Effector memory CD8-positive, alpha-beta T cell (primary cell): ENCODE measurements at regions not wholly inside any gene's neighbourhood (a gene's known extent, or its start where the extent isn't known, plus 50 kb on each side); places are given as distances from the start of the nearest gene placed in this dataset.

Experiments
- ATAC-seq: fragments of 150-1000 bp; cut with Tn5 transposase; replicated peaks from 2 replicates; pipeline ENCODE4 v1.10.0; 2021; ENCODE audit warnings: mild to moderate bottlenecking, moderate library complexity
- DNase-seq, 3 experiments: peaks; one replicate each; pipeline ENCODE4 v3.0.0; 2021
- H3K27ac Mint-ChIP-seq, 2 donors: one replicate each; pipeline ENCODE4 v1.8.0; 2022; ENCODE audit warnings: mild to moderate bottlenecking in 2 of 2, mixed read lengths in 2 of 2, moderate library complexity in 2 of 2
- H3K27me3 Mint-ChIP-seq, 2 donors: one replicate each; pipeline ENCODE4 v1.8.0; 2022; ENCODE audit warnings: mixed read lengths in 2 of 2
- H3K36me3 Mint-ChIP-seq: one replicate; pipeline ENCODE4 v1.8.0; 2022; ENCODE audit warnings: mild to moderate bottlenecking, moderate library complexity, mixed read lengths; ENCODE audit not compliant: insufficient read depth
- H3K4me1 Mint-ChIP-seq, 2 donors: one replicate each; pipeline ENCODE4 v1.8.0; 2022; ENCODE audit warnings: low read depth in 2 of 2, mixed read lengths in 2 of 2
- H3K4me3 Mint-ChIP-seq, 2 donors: one replicate each; pipeline ENCODE4 v1.8.0; 2022; ENCODE audit warnings: mild to moderate bottlenecking in 2 of 2, mixed read lengths in 2 of 2, moderate library complexity in 2 of 2
- H3K9me3 Mint-ChIP-seq, 2 donors: one replicate each; pipeline ENCODE4 v1.8.0; 2022; ENCODE audit warnings: mixed read lengths in 2 of 2

- Mint-ChIP-seq H3K36me3 (no peaks in the 10 kb centered on the region), H3K27me3 (no peaks in the 10 kb centered on the region), H3K9me3 (no peaks in the 10 kb centered on the region), H3K4me1 (peaks cover 28 to 53% of the 10 kb centered on the region in 2 donors), H3K4me3 (no peak overlapping the region), H3K27ac (no peak overlapping the region)
- no peak for ATAC-seq
- DNase-seq: no peak
Observed at GRCh38 chr3:56908004-56908403, 106.3 kb upstream of the ARHGEF3 start.

GRCh38 chr3:56904552-56905215 lies 102.9 kb upstream of the ARHGEF3 start:
- no peak for DNase-seq
- Mint-ChIP-seq H3K4me3 (no peak overlapping the region), H3K27me3 (no peaks in the 10 kb centered on the region), H3K36me3 (no peaks in the 10 kb centered on the region), H3K9me3 (no peaks in the 10 kb centered on the region), H3K27ac (peak overlapping the region; percentile 35 to 51), H3K4me1 (peaks cover 43 to 67% of the 10 kb centered on the region in 2 donors)
- no peak for ATAC-seq

- H3K27ac Mint-ChIP-seq: peak overlapping the region; percentile 52 to 57
- H3K36me3 Mint-ChIP-seq: peaks cover under 1% of the 10 kb centered on the region
- H3K27me3 Mint-ChIP-seq: no peaks in the 10 kb centered on the region
- H3K9me3 Mint-ChIP-seq: no peaks in the 10 kb centered on the region
- peaks cover 34 to 59% of the 10 kb centered on the region in 2 donors for H3K4me1 Mint-ChIP-seq
- DNase-seq (no peak), ATAC-seq (no peak)
- peak overlapping the region in 1 of 2 donors; percentile 9 for H3K4me3 Mint-ChIP-seq
Observed at GRCh38 chr3:56903231-56903782, 101.6 kb upstream of the ARHGEF3 start.

DNA sequence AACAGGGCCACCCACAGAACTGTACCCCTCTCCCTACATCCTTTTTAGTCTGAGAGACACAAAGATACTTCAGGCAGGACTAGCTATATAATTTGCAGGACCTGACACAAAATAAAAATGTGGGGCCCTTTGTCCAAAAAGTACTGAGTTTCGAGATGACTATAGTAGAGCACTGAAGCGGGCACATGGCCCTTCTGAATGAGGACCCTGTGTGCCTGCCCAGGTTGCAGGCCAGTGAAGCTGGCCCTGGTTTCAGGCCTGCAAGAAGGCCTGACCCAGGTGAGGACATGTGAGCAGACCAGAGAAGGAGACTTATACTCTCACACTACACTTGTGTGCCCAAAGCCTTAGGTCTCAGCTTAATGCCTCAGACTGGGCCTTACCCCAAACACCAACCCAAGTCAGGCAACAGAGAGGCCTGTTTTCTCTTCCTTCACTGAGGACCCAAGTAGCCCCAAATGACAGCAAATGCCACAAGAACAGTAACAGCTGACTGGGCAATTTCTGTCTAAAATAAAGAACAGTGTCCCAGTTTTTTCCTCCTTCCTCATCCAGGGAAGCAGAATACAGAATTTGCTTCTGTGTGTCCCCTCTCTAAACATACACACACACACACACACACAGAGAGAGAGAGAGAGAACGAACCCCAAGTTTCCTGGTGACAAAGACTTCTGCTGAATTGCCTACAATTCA lies 100.9 kb upstream of the ARHGEF3 start:
- Mint-ChIP-seq H3K36me3 (peaks cover 5% of the 10 kb centered on the region), H3K27ac (peak overlapping the region; percentile 52 to 57), H3K27me3 (no peaks in the 10 kb centered on the region), H3K4me1 (peaks cover 29 to 53% of the 10 kb centered on the region in 2 donors), H3K4me3 (peak overlapping the region in 1 of 2 donors; percentile 9), H3K9me3 (no peaks in the 10 kb centered on the region)
- ATAC-seq: no peak
- no peak for DNase-seq

DNA sequence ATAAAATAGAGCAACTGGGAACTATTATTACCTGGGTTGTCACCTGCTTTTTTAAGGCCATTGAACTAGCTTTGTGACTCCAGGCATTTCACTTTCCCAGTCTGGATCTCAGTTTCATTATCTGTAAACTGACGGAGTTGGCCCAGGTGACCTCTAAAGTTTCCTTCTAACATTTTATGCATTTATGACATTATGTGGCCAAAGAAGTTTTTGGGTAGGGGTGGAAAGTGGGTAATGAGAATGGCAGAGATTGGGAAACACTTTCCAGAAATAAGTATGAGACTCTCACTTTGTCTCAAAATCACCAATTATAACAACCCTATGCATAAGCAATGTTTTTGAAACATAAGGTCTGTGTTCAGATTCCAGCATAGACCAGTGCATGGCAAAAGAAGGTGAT lies 99.1 kb upstream of the ARHGEF3 start:
- peaks cover 5% of the 10 kb centered on the region for H3K36me3 Mint-ChIP-seq
- peaks cover 31 to 55% of the 10 kb centered on the region in 2 donors for H3K4me1 Mint-ChIP-seq
- DNase-seq (no peak), ATAC-seq (no peak)
- H3K9me3 Mint-ChIP-seq: no peaks in the 10 kb centered on the region
- no peaks in the 10 kb centered on the region for H3K27me3 Mint-ChIP-seq
- no peak overlapping the region for H3K27ac Mint-ChIP-seq
- H3K4me3 Mint-ChIP-seq: no peak overlapping the region

DNA sequence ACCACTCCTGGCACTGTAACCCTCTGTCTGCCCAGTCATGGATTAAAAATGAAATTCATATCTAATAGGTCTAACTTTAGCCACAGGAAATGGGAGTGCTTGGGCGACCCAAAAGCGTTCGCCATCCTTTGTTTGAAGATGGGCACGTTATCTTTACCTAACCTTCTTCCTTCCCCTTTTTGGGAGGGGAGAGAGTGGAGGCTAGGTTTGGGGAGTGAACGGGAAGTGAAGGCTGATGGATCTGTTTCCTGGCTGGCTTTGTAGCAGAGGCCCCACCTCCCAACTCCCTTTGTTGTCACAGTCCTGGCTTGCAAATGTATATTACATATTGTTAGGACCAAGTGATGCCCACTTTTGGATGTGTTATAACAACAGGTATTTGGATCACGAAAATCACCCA lies 98.1 kb upstream of the ARHGEF3 start:
- ATAC-seq (no peak), DNase-seq (no peak)
- Mint-ChIP-seq H3K4me3 (no peak overlapping the region), H3K27ac (peak overlapping the region in 1 of 2 donors; percentile 60), H3K4me1 (peaks cover 36 to 48% of the 10 kb centered on the region in 2 donors), H3K9me3 (no peaks in the 10 kb centered on the region), H3K36me3 (peaks cover 5% of the 10 kb centered on the region), H3K27me3 (no peaks in the 10 kb centered on the region)

- no peak for DNase-seq
- no peak overlapping the region for H3K4me3 Mint-ChIP-seq
- H3K27me3 Mint-ChIP-seq: no peaks in the 10 kb centered on the region
- no peak for ATAC-seq
- H3K9me3 Mint-ChIP-seq: no peaks in the 10 kb centered on the region
- H3K27ac Mint-ChIP-seq: no peak overlapping the region
- H3K36me3 Mint-ChIP-seq: peaks cover 5% of the 10 kb centered on the region
- peaks cover 34 to 46% of the 10 kb centered on the region in 2 donors for H3K4me1 Mint-ChIP-seq
Observed at GRCh38 chr3:56899078-56899477, 97.3 kb upstream of the ARHGEF3 start.

DNA sequence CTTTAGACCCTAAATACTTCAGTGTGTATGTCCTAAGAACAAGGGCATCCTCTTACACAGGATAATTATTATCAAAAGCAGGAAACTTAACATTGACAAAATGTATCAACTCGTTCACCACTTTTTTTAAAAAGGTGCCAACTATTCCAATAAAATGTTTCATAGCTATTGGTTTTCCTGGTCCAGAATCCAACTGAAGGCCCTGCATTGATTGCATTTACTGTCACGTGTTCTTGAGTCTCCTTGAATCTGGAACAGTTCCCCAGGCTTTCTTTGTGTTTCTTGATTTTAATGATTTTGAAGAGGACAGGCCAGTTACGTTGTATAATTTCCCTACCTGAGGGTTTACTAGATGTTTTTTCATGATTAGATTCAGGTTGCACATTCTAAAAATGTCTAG lies 94.6 kb upstream of the ARHGEF3 start:
- Mint-ChIP-seq H3K4me1 (peaks cover 24 to 36% of the 10 kb centered on the region in 2 donors), H3K9me3 (no peaks in the 10 kb centered on the region), H3K36me3 (peaks cover 8% of the 10 kb centered on the region), H3K27ac (peak overlapping the region in 1 of 2 donors; percentile 15), H3K27me3 (no peaks in the 10 kb centered on the region), H3K4me3 (no peak overlapping the region)
- DNase-seq: no peak
- ATAC-seq: no peak

DNA sequence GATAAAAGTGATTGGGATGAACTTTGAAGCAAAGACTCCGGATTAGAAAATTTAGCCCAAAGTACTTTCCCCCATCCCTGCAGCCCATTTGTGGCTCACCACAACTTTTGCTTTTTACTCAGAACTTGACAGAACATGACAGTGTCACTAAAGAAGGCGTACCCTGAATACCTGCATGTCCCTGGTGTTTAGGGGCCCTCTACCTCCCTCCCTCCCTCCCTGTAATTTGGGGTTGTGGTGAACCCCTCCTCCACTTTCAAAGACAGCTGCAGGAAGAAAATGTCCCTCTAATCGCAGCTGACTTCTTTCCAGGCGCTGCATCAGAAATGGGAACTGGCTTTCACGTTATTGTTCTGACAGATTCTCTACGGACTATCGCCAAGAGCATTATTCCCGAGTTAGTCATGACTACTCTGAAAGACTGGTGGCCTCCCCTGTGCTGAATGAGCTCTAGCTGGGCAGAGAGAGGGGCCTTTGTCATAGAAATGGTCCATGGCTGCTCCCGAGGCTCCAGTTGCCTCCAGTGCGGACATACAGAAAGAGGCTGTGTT lies 93.2 kb upstream of the ARHGEF3 start:
- H3K36me3 Mint-ChIP-seq: peaks cover 8% of the 10 kb centered on the region
- H3K4me3 Mint-ChIP-seq: no peak overlapping the region
- no peaks in the 10 kb centered on the region for H3K9me3 Mint-ChIP-seq
- ATAC-seq: peak; percentile 35
- no peak overlapping the region for H3K27ac Mint-ChIP-seq
- H3K27me3 Mint-ChIP-seq: no peaks in the 10 kb centered on the region
- H3K4me1 Mint-ChIP-seq: peaks cover 20 to 40% of the 10 kb centered on the region in 2 donors
- DNase-seq: no peak

GRCh38 chr3:56890448-56891091 lies 88.8 kb upstream of the ARHGEF3 start:
- no peak for ATAC-seq
- H3K4me3 Mint-ChIP-seq: no peak overlapping the region

GRCh38 chr3:56889131-56889530 lies 87.4 kb upstream of the ARHGEF3 start:
- H3K4me1 Mint-ChIP-seq: peaks cover 46 to 60% of the 10 kb centered on the region in 2 donors

More at GRCh38 chr3:56890448-56891091, 88.8 kb upstream of the ARHGEF3 start:
- Mint-ChIP-seq H3K27me3 (no peaks in the 10 kb centered on the region), H3K27ac (peak overlapping the region in 1 of 2 donors; percentile 73), H3K4me1 (peaks cover 39 to 49% of the 10 kb centered on the region in 2 donors), H3K9me3 (no peaks in the 10 kb centered on the region), H3K36me3 (peaks cover 6% of the 10 kb centered on the region)
- no peak for DNase-seq

GRCh38 chr3:56887402-56888025 lies 85.8 kb upstream of the ARHGEF3 start:
- H3K27me3 Mint-ChIP-seq: no peaks in the 10 kb centered on the region

More at GRCh38 chr3:56889131-56889530, 87.4 kb upstream of the ARHGEF3 start:
- peak overlapping the region; percentile 86 to 92 for H3K27ac Mint-ChIP-seq
- H3K9me3 Mint-ChIP-seq: no peaks in the 10 kb centered on the region
- DNase-seq (no peak), ATAC-seq (no peak)
- H3K4me3 Mint-ChIP-seq: peak overlapping the region in 1 of 2 donors; percentile 10
- peaks cover 6% of the 10 kb centered on the region for H3K36me3 Mint-ChIP-seq
- H3K27me3 Mint-ChIP-seq: no peaks in the 10 kb centered on the region

GRCh38 chr3:56886314-56886713 lies 84.6 kb upstream of the ARHGEF3 start:
- DNase-seq: no peak
- no peaks in the 10 kb centered on the region for H3K9me3 Mint-ChIP-seq
- no peak for ATAC-seq
- H3K4me1 Mint-ChIP-seq: peaks cover 43 to 50% of the 10 kb centered on the region in 2 donors
- peaks cover 10% of the 10 kb centered on the region for H3K36me3 Mint-ChIP-seq
- H3K4me3 Mint-ChIP-seq: peak overlapping the region; percentile 64 to 77
- H3K27me3 Mint-ChIP-seq: no peaks in the 10 kb centered on the region
- H3K27ac Mint-ChIP-seq: peak overlapping the region; percentile 86 to 92

More at GRCh38 chr3:56887402-56888025, 85.8 kb upstream of the ARHGEF3 start:
- peak overlapping the region; percentile 64 to 77 for H3K4me3 Mint-ChIP-seq
- peak overlapping the region; percentile 86 to 92 for H3K27ac Mint-ChIP-seq
- peak; percentile 8 to 25 (median 9) for DNase-seq
- H3K4me1 Mint-ChIP-seq: peaks cover 46 to 58% of the 10 kb centered on the region in 2 donors
- H3K9me3 Mint-ChIP-seq: no peaks in the 10 kb centered on the region
- peak; percentile 79 for ATAC-seq
- peaks cover 4% of the 10 kb centered on the region for H3K36me3 Mint-ChIP-seq
